ENCODE measurements at regions not wholly inside any gene's neighbourhood (a gene's known extent, or its start where the extent isn't known, plus 50 kb on each side); places are given as distances from the start of the nearest gene placed in this dataset.

GRCh38 chr12:13924286-13924685, 57.1 kb downstream of the GRIN2B start:
- H4K20me1 ChIP-seq (ENCODE audit: insufficient read depth): no peaks in the 10 kb centered on the region
- H3K36me3 ChIP-seq (ENCODE audit: insufficient read depth): no peaks in the 10 kb centered on the region
- H3K27me3 ChIP-seq (ENCODE audit: insufficient read depth, low read depth): no peaks in the 10 kb centered on the region
- no peaks in the 10 kb centered on the region for H3K79me2 ChIP-seq (ENCODE audit: insufficient read depth, low read depth)
- H2AFZ ChIP-seq (ENCODE audit: low read depth): no peak overlapping the region
- H3K4me3 ChIP-seq (IDR thresholded peaks at IDR 0.05; ENCODE audit: insufficient read depth, low read depth, low read length): no peak overlapping the region
- H3K9ac ChIP-seq: no peak overlapping the region
- no peak overlapping the region for H3K4me2 ChIP-seq
- H3K27ac ChIP-seq: no peak overlapping the region
- no peaks in the 10 kb centered on the region for H3K4me1 ChIP-seq (ENCODE audit: low read depth, poor library complexity, severe bottlenecking)
- TF ChIP-seq CTCF (conservative IDR thresholded peaks at IDR 0.05; ENCODE audit: low read depth, low read length): no peak

- Histone ChIP-seq H3K4me3 (IDR thresholded peaks at IDR 0.05; ENCODE audit: insufficient read depth, low read depth, low read length) (no peak overlapping the region), H3K36me3 (ENCODE audit: insufficient read depth) (no peaks in the 10 kb centered on the region), H3K27ac (no peak overlapping the region), H3K9ac (no peak overlapping the region), H3K4me1 (ENCODE audit: low read depth, poor library complexity, severe bottlenecking) (no peaks in the 10 kb centered on the region), H2AFZ (ENCODE audit: low read depth) (no peak overlapping the region), H4K20me1 (ENCODE audit: insufficient read depth) (no peaks in the 10 kb centered on the region), H3K4me2 (no peak overlapping the region), H3K27me3 (ENCODE audit: insufficient read depth, low read depth) (no peaks in the 10 kb centered on the region), H3K79me2 (ENCODE audit: insufficient read depth, low read depth) (no peaks in the 10 kb centered on the region)
- no peak for TF ChIP-seq CTCF (conservative IDR thresholded peaks at IDR 0.05; ENCODE audit: low read depth, low read length)
These were observed 62.5 kb downstream of the GRIN2B start for GRCh38 chr12:13918897-13919296.

GRCh38 chr12:13915096-13915495, 66.3 kb downstream of the GRIN2B start:
- Histone ChIP-seq H3K9ac (no peak overlapping the region), H3K4me3 (IDR thresholded peaks at IDR 0.05; ENCODE audit: insufficient read depth, low read depth, low read length) (no peak overlapping the region), H3K4me1 (ENCODE audit: low read depth, poor library complexity, severe bottlenecking) (no peaks in the 10 kb centered on the region), H3K27me3 (ENCODE audit: insufficient read depth, low read depth) (no peaks in the 10 kb centered on the region), H3K36me3 (ENCODE audit: insufficient read depth) (no peaks in the 10 kb centered on the region), H3K79me2 (ENCODE audit: insufficient read depth, low read depth) (no peaks in the 10 kb centered on the region), H3K4me2 (no peak overlapping the region), H2AFZ (ENCODE audit: low read depth) (no peak overlapping the region), H3K27ac (no peak overlapping the region), H4K20me1 (ENCODE audit: insufficient read depth) (no peaks in the 10 kb centered on the region)
- no peak for TF ChIP-seq CTCF (conservative IDR thresholded peaks at IDR 0.05; ENCODE audit: low read depth, low read length)

- no peak overlapping the region for H3K27ac ChIP-seq
- no peak for TF ChIP-seq CTCF (conservative IDR thresholded peaks at IDR 0.05; ENCODE audit: low read depth, low read length)
- no peak overlapping the region for H3K4me2 ChIP-seq
- no peak overlapping the region for H2AFZ ChIP-seq (ENCODE audit: low read depth)
- no peaks in the 10 kb centered on the region for H4K20me1 ChIP-seq (ENCODE audit: insufficient read depth)
- no peaks in the 10 kb centered on the region for H3K36me3 ChIP-seq (ENCODE audit: insufficient read depth)
- no peak overlapping the region for H3K9ac ChIP-seq
- no peaks in the 10 kb centered on the region for H3K79me2 ChIP-seq (ENCODE audit: insufficient read depth, low read depth)
- H3K27me3 ChIP-seq (ENCODE audit: insufficient read depth, low read depth): no peaks in the 10 kb centered on the region
- H3K4me1 ChIP-seq (ENCODE audit: low read depth, poor library complexity, severe bottlenecking): no peaks in the 10 kb centered on the region
- no peak overlapping the region for H3K4me3 ChIP-seq (IDR thresholded peaks at IDR 0.05; ENCODE audit: insufficient read depth, low read depth, low read length)
These were observed 68.0 kb downstream of the GRIN2B start for GRCh38 chr12:13913371-13913770.
